Effector memory CD8-positive, alpha-beta T cell (primary cell): ENCODE measurements at regions not wholly inside any gene's neighbourhood (a gene's known extent, or its start where the extent isn't known, plus 50 kb on each side); places are given as distances from the start of the nearest gene placed in this dataset.
"Not testable (repeated sequence)": the region's sequence is repeated elsewhere in the genome, so short reads cannot be mapped to it uniquely, and the experiment has no call there.

Source experiments
- ATAC-seq: fragments of 150-1000 bp; cut with Tn5 transposase; replicated peaks from 2 replicates; pipeline ENCODE4 v1.10.0; 2021; ENCODE audit warnings: mild to moderate bottlenecking, moderate library complexity
- DNase-seq, 3 experiments: peaks; one replicate each; pipeline ENCODE4 v3.0.0; 2021
- H3K27ac Mint-ChIP-seq, 2 donors: one replicate each; pipeline ENCODE4 v1.8.0; 2022; ENCODE audit warnings: mild to moderate bottlenecking in 2 of 2, mixed read lengths in 2 of 2, moderate library complexity in 2 of 2
- H3K27me3 Mint-ChIP-seq, 2 donors: one replicate each; pipeline ENCODE4 v1.8.0; 2022; ENCODE audit warnings: mixed read lengths in 2 of 2
- H3K36me3 Mint-ChIP-seq: one replicate; pipeline ENCODE4 v1.8.0; 2022; ENCODE audit warnings: mild to moderate bottlenecking, moderate library complexity, mixed read lengths; ENCODE audit not compliant: insufficient read depth
- H3K4me1 Mint-ChIP-seq, 2 donors: one replicate each; pipeline ENCODE4 v1.8.0; 2022; ENCODE audit warnings: low read depth in 2 of 2, mixed read lengths in 2 of 2
- H3K4me3 Mint-ChIP-seq, 2 donors: one replicate each; pipeline ENCODE4 v1.8.0; 2022; ENCODE audit warnings: mild to moderate bottlenecking in 2 of 2, mixed read lengths in 2 of 2, moderate library complexity in 2 of 2
- H3K9me3 Mint-ChIP-seq, 2 donors: one replicate each; pipeline ENCODE4 v1.8.0; 2022; ENCODE audit warnings: mixed read lengths in 2 of 2

- DNase-seq (no peak), ATAC-seq (no peak)
- H3K27me3 Mint-ChIP-seq, result no peaks in the 10 kb centered on the region
- H3K36me3 Mint-ChIP-seq, result peaks cover 4% of the 10 kb centered on the region
- H3K4me1 Mint-ChIP-seq, result no peaks in the 10 kb centered on the region
- H3K4me3 Mint-ChIP-seq, result no peak overlapping the region
- no peak overlapping the region for H3K27ac Mint-ChIP-seq
- H3K9me3 Mint-ChIP-seq, result peaks cover 12 to 24% of the 10 kb centered on the region in 2 donors
These were observed 531.9 kb upstream of the PTPRD start for GRCh38 chr9:11144746-11145145.

- Mint-ChIP-seq H3K9me3 (peaks cover 12 to 24% of the 10 kb centered on the region in 2 donors), H3K4me3 (no peak overlapping the region), H3K4me1 (no peaks in the 10 kb centered on the region), H3K27ac (no peak overlapping the region), H3K27me3 (no peaks in the 10 kb centered on the region), H3K36me3 (peaks cover 4% of the 10 kb centered on the region)
- no peak for DNase-seq
- no peak for ATAC-seq
These were observed 535.4 kb upstream of the PTPRD start for GRCh38 chr9:11148189-11148588.

DNA sequence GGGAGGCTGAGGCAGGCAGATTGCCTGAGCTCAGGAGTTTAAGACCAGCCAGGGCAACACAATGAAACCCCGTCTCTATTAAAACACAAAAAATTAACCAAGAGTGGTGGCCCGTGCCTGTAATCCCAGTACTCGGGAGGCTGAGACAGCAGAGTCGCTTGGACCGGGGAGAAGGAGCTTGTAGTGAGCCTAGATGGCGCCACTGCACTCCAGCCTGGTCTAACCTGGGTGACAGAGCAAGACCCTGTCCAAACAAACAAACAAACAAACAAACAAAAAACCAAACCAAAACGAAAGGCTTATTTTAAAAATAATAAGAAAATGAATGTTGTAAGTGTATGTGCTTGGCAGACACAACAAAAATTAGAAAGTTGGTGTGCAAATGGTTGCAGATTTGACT is 536.3 kb upstream of the PTPRD start:
- Mint-ChIP-seq H3K27me3 (no peaks in the 10 kb centered on the region), H3K27ac (no peak overlapping the region), H3K9me3 (peaks cover 10 to 24% of the 10 kb centered on the region in 2 donors), H3K36me3 (peaks cover 4% of the 10 kb centered on the region), H3K4me1 (no peaks in the 10 kb centered on the region), H3K4me3 (no peak overlapping the region)
- no peak for ATAC-seq
- no peak for DNase-seq

DNA sequence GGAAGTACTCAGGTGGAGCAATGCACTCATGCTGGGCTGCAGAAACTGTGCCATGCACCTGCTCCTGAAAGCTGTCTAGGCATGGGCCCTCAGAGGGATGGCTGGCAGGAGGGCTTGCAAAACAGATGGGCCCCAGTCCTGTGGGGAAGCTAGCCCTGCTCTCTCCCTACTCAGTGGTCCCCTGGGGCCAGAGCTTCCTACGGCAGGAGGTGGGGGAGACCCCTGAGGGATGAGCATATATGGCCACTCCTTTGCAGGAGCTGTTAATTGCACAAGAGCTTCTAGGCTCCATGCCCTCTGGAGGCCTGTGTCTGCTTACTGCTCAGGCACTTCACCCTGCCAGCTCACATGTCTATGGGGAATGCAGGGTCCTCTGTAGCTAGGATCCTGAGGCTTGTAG is 545.3 kb upstream of the PTPRD start:
- peaks cover 14 to 38% of the 10 kb centered on the region in 2 donors for H3K9me3 Mint-ChIP-seq
- H3K4me1 Mint-ChIP-seq, result no peaks in the 10 kb centered on the region
- DNase-seq (no peak), ATAC-seq (no peak)
- H3K36me3 Mint-ChIP-seq, result no peaks in the 10 kb centered on the region
- H3K27me3 Mint-ChIP-seq, result no peaks in the 10 kb centered on the region
- H3K27ac Mint-ChIP-seq, result no peak overlapping the region
- no peak overlapping the region for H3K4me3 Mint-ChIP-seq

DNA sequence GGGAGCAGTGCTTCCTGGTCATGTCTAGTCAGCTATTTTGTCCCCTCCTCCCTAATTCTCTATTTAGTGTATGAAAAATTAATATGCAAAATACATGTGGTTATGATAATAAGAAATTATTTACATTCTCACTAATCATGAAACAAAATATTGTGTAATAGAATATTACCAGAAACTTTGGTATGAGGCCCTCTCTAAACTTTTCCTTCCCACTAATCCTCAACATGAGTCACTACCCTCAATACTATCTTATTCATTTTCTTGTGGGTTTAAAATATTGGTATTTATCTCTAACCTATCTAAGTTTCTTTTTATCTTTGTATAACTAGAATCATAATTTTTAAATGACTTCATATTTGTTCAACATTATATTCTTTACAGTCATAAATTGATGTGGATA is 545.9 kb upstream of the PTPRD start:
- Mint-ChIP-seq H3K27ac (no peak overlapping the region), H3K4me1 (no peaks in the 10 kb centered on the region), H3K36me3 (no peaks in the 10 kb centered on the region), H3K27me3 (no peaks in the 10 kb centered on the region), H3K9me3 (peaks cover 14 to 39% of the 10 kb centered on the region in 2 donors), H3K4me3 (no peak overlapping the region)
- no peak for DNase-seq
- no peak for ATAC-seq

DNA sequence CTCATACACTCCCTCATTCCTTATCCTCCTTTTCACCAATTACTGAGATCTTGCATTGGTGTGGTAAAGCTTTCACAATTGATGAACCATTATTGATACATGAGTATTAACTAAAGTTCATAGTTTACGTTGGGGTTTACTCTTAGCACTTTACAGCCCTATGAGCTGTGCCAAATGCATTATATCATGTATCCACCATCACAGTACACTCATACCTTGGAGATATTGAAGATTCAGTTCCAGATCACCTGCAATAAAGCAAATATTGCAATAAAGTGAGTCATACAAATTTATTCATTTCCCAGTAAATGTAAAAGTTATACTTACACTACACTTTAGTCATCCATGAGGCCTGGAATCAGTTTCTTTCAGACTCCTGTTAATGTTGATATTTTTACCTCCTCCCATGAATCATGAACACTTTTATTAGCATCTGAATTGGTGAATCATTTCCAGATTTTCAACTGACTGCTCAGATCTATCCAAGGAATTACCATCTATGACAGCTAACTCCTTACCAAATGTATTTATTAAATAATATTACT is 546.6 kb upstream of the PTPRD start:
- H3K27ac Mint-ChIP-seq, result no peak overlapping the region
- ATAC-seq (no peak), DNase-seq (no peak)
- peaks cover 17 to 37% of the 10 kb centered on the region in 2 donors for H3K9me3 Mint-ChIP-seq
- H3K4me1 Mint-ChIP-seq, result no peaks in the 10 kb centered on the region
- no peak overlapping the region for H3K4me3 Mint-ChIP-seq
- H3K27me3 Mint-ChIP-seq, result no peaks in the 10 kb centered on the region
- no peaks in the 10 kb centered on the region for H3K36me3 Mint-ChIP-seq

DNA sequence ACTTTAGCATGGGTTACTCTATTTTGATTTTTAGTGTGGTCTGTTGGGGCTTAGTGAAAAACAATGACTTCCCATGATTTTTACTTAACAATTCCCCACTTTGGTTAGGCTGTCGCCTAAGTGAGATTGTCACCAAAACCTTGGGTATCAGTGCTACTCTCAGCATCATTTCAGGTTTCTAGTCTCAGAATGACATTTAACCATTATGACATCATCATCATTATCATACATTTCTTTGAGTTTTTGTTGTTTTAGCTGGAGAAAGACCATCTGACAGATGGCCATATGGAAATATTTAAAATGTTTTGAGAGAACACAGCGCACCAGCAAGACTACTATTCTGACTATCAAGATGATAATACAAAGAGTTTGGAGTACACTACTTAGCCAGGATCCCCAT is 551.0 kb upstream of the PTPRD start:
- no peaks in the 10 kb centered on the region for H3K36me3 Mint-ChIP-seq
- H3K4me3 Mint-ChIP-seq, result no peak overlapping the region
- H3K27ac Mint-ChIP-seq, result no peak overlapping the region
- no peaks in the 10 kb centered on the region for H3K27me3 Mint-ChIP-seq
- no peaks in the 10 kb centered on the region for H3K4me1 Mint-ChIP-seq
- H3K9me3 Mint-ChIP-seq, result peaks cover 11 to 16% of the 10 kb centered on the region in 2 donors
- ATAC-seq, result no peak
- DNase-seq, result no peak

DNA sequence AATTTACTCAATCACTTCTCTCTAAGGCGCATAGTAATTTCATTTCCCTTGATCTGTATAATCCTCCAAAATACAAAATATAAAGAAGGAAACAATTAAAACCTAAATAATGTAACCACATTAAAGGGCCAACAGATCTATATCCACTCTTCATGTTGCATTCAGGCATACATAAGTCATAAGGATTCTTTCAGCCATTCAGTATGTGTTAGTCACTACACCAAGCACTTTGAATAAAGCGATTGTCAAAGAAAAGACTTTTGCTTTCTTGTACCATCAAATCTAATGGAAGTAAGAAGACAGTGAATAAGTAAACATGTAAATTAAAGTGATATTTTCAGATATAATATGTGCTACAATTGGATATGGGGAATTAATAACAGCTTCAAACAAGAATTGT is 569.2 kb upstream of the PTPRD start:
- ATAC-seq (no peak), DNase-seq (no peak)
- Mint-ChIP-seq H3K4me3 (no peak overlapping the region), H3K27ac (no peak overlapping the region), H3K36me3 (no peaks in the 10 kb centered on the region), H3K9me3 (peaks cover 12 to 20% of the 10 kb centered on the region in 2 donors), H3K27me3 (no peaks in the 10 kb centered on the region), H3K4me1 (no peaks in the 10 kb centered on the region)

- peaks cover 8 to 19% of the 10 kb centered on the region in 2 donors for H3K9me3 Mint-ChIP-seq
- no peaks in the 10 kb centered on the region for H3K36me3 Mint-ChIP-seq
- no peak overlapping the region for H3K27ac Mint-ChIP-seq
These were observed 577.9 kb upstream of the PTPRD start for GRCh38 chr9:11190719-11191118.

GRCh38 chr9:11192993-11193392 is 580.2 kb upstream of the PTPRD start:
- no peak for DNase-seq
- ATAC-seq, result no peak
- Mint-ChIP-seq H3K9me3 (peaks cover under 1 to 7% of the 10 kb centered on the region in 2 donors), H3K27me3 (no peaks in the 10 kb centered on the region), H3K36me3 (no peaks in the 10 kb centered on the region), H3K27ac (no peak overlapping the region), H3K4me3 (no peak overlapping the region), H3K4me1 (no peaks in the 10 kb centered on the region)

More at GRCh38 chr9:11190719-11191118, 577.9 kb upstream of the PTPRD start:
- H3K4me1 Mint-ChIP-seq, result no peaks in the 10 kb centered on the region
- ATAC-seq (no peak), DNase-seq (no peak)
- H3K4me3 Mint-ChIP-seq, result no peak overlapping the region
- H3K27me3 Mint-ChIP-seq, result no peaks in the 10 kb centered on the region

- H3K4me1 Mint-ChIP-seq, result no peaks in the 10 kb centered on the region
- no peak overlapping the region for H3K4me3 Mint-ChIP-seq
- ATAC-seq, result no peak
- no peak overlapping the region for H3K27ac Mint-ChIP-seq
- H3K27me3 Mint-ChIP-seq, result no peaks in the 10 kb centered on the region
- DNase-seq, result no peak
- H3K9me3 Mint-ChIP-seq, result peaks cover 0 to 7% of the 10 kb centered on the region in 2 donors
- H3K36me3 Mint-ChIP-seq, result no peaks in the 10 kb centered on the region
These were observed 581.4 kb upstream of the PTPRD start for GRCh38 chr9:11194246-11194645.

- not testable (repeated sequence) for H3K4me3 Mint-ChIP-seq, H3K27me3 Mint-ChIP-seq, H3K9me3 Mint-ChIP-seq, ATAC-seq, DNase-seq, H3K36me3 Mint-ChIP-seq, H3K27ac Mint-ChIP-seq, H3K4me1 Mint-ChIP-seq
These were observed 584.1 kb upstream of the PTPRD start for GRCh38 chr9:11196840-11197365.

DNA sequence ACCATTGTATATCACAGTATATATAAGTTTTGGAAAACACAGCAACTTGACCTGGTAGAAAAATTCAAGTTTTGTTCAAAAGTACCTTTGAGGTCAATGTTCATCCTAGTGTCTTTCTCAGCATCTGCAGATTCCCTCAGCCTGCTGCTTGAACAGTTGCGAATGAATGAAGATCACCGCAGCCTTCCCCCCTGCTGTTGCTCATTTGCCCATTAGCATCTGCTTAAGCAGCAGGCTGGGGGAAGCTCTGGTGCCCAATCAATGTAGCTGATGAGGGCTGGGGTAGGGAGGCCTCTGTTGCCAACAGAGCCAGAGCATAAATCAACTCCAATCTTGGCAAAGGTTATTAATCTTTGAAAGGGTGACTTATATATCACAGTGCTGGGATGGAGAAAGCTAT is 586.5 kb upstream of the PTPRD start:
- DNase-seq (no peak), ATAC-seq (no peak)
- no peak overlapping the region for H3K4me3 Mint-ChIP-seq
- no peaks in the 10 kb centered on the region for H3K4me1 Mint-ChIP-seq
- H3K9me3 Mint-ChIP-seq, result peaks cover 0 to 7% of the 10 kb centered on the region in 2 donors
- H3K27me3 Mint-ChIP-seq, result no peaks in the 10 kb centered on the region
- no peaks in the 10 kb centered on the region for H3K36me3 Mint-ChIP-seq
- no peak overlapping the region for H3K27ac Mint-ChIP-seq

DNA sequence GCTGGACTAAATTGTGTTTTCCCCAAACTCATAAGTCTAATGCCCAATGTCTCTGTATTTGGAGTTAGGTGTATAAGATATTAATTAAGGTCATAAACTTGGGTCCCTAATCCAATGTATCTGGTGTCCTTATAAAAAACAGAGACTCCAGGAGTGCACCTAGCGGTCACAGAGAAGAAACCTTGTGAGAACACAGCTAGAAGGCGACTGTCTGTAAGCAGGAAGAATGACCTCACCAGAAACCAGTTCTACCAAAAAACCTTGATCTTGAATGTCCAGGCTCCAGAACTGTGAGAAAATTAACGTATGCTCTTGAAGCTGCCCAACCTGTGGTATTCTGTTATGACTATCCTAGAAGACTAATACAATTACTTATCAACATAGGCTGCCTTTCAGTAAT is 591.7 kb upstream of the PTPRD start:
- ATAC-seq, result no peak
- Mint-ChIP-seq H3K4me3 (no peak overlapping the region), H3K27ac (no peak overlapping the region), H3K9me3 (peaks cover 6 to 8% of the 10 kb centered on the region in 2 donors), H3K36me3 (no peaks in the 10 kb centered on the region), H3K4me1 (no peaks in the 10 kb centered on the region), H3K27me3 (no peaks in the 10 kb centered on the region)
- no peak for DNase-seq
